Trophoblast cell (in vitro differentiated cells and primary cell): ENCODE measurements at regions not wholly inside any gene's neighbourhood (a gene's known extent, or its start where the extent isn't known, plus 50 kb on each side); places are given as distances from the start of the nearest gene placed in this dataset.

Experiments
- DNase-seq, 2 donors: peaks; one replicate each; pipeline ENCODE4 v3.0.0-alpha.2; 2016
- H2AFZ ChIP-seq: 2 replicates; pipeline ENCODE4 v1.6.1; 2013; ENCODE audit warnings: low read length, moderate library complexity, mild to moderate bottlenecking; ENCODE audit not compliant: insufficient read depth, poor library complexity
- H2AK5ac ChIP-seq: 2 replicates; pipeline ENCODE4 v1.6.1; 2013; ENCODE audit warnings: mild to moderate bottlenecking, low read length
- H2BK120ac ChIP-seq: 2 replicates; pipeline ENCODE4 v1.6.1; 2013; ENCODE audit warnings: low read length, mild to moderate bottlenecking, moderate library complexity; ENCODE audit not compliant: insufficient read depth, poor library complexity
- H2BK12ac ChIP-seq: 2 replicates; pipeline ENCODE4 v1.6.1; 2013; ENCODE audit warnings: mild to moderate bottlenecking, low read length, moderate library complexity
- H2BK5ac ChIP-seq: 2 replicates; pipeline ENCODE4 v1.6.1; 2013; ENCODE audit warnings: low read length, low read depth, moderate library complexity, mild to moderate bottlenecking; ENCODE audit not compliant: poor library complexity
- H3K14ac ChIP-seq: 2 replicates; pipeline ENCODE4 v1.6.1; 2013; ENCODE audit warnings: mild to moderate bottlenecking, low read length
- H3K18ac ChIP-seq: 2 replicates; pipeline ENCODE4 v1.6.1; 2013; ENCODE audit warnings: mild to moderate bottlenecking, low read length
- H3K23ac ChIP-seq: 2 replicates; pipeline ENCODE4 v1.6.1; 2013; ENCODE audit warnings: low read length
- H3K27ac ChIP-seq: 2 replicates; pipeline ENCODE4 v1.5.1; 2013; ENCODE audit warnings: low read depth, mild to moderate bottlenecking, inconsistent platforms, low read length, moderate library complexity
- H3K27me3 ChIP-seq: 2 replicates; pipeline ENCODE4 v1.6.1; 2013; ENCODE audit warnings: inconsistent platforms, mild to moderate bottlenecking, low read length, moderate library complexity; ENCODE audit not compliant: insufficient read depth
- H3K36me3 ChIP-seq, 2 experiments: 1 replicate in 1 of 2; 2 replicates in 1 of 2; pipeline ENCODE4 v1.6.1; 2013; ENCODE audit warnings: low read length in 2 of 2, mild to moderate bottlenecking in 2 of 2, moderate library complexity in 1 of 2; ENCODE audit not compliant: insufficient read depth in 2 of 2, control insufficient read depth in 1 of 2
- H3K4ac ChIP-seq: 2 replicates; pipeline ENCODE4 v1.6.1; 2013; ENCODE audit warnings: low read depth, mild to moderate bottlenecking, low read length, moderate library complexity
- H3K4me1 ChIP-seq, 2 experiments: 1 replicate in 1 of 2; 2 replicates in 1 of 2; pipeline ENCODE4 v1.6.1; 2013; ENCODE audit warnings: low read length in 2 of 2, mild to moderate bottlenecking in 2 of 2, moderate library complexity in 1 of 2; ENCODE audit not compliant: insufficient read depth in 2 of 2, control insufficient read depth in 1 of 2
- H3K4me2 ChIP-seq: 2 replicates; pipeline ENCODE4 v1.6.1; 2013; ENCODE audit warnings: inconsistent platforms, mild to moderate bottlenecking, low read length, moderate library complexity
- H3K4me3 ChIP-seq: 2 replicates; pipeline ENCODE4 v1.5.1; 2013; ENCODE audit warnings: mild to moderate bottlenecking, low read depth, low read length, inconsistent platforms
- H3K79me1 ChIP-seq: one replicate; pipeline ENCODE4 v1.6.1; 2013; ENCODE audit warnings: low read length
- H3K79me2 ChIP-seq: 2 replicates; pipeline ENCODE4 v1.6.1; 2013; ENCODE audit warnings: low read length, mild to moderate bottlenecking; ENCODE audit not compliant: control insufficient read depth, insufficient read depth, poor library complexity
- H3K9ac ChIP-seq: 2 replicates; pipeline ENCODE4 v1.6.1; 2013; ENCODE audit warnings: mild to moderate bottlenecking, low read length
- H3K9me3 ChIP-seq: 2 replicates; pipeline ENCODE4 v1.6.1; 2013; ENCODE audit warnings: low read depth, mild to moderate bottlenecking, control low read depth, inconsistent platforms, low read length; ENCODE audit not compliant: insufficient read depth
- H4K12ac ChIP-seq: 2 replicates; pipeline ENCODE4 v1.6.1; 2013; ENCODE audit warnings: low read depth, mild to moderate bottlenecking, low read length, moderate library complexity
- H4K8ac ChIP-seq: 2 replicates; pipeline ENCODE4 v1.6.1; 2013; ENCODE audit warnings: low read depth, mild to moderate bottlenecking, low read length, moderate library complexity
- H4K91ac ChIP-seq: one replicate; pipeline ENCODE4 v1.6.1; 2013; ENCODE audit warnings: low read depth, mild to moderate bottlenecking, low read length, moderate library complexity
- WGBS: extraction: QIAGEN DNeasy Blood & Tissue Kit; methylation state at CpG from one replicate; pipeline ENCODE4 v1.1.7; 2013; ENCODE audit warnings: missing lambda C conversion rate; ENCODE audit not compliant: insufficient read length, insufficient coverage; ENCODE audit errors: extremely low coverage; 5-methylcytosine and 5-hydroxymethylcytosine counted together

GRCh38 chr4:134780244-134780643 is 578.7 kb upstream of the PABPC4L start:
- H3K14ac ChIP-seq = no peak overlapping the region
- H3K4me3 ChIP-seq = no peak overlapping the region
- no peak overlapping the region for H4K12ac ChIP-seq
- no peaks in the 10 kb centered on the region for H3K27me3 ChIP-seq
- no peaks in the 10 kb centered on the region for H3K4me1 ChIP-seq
- H3K36me3 ChIP-seq = no peaks in the 10 kb centered on the region
- H3K18ac ChIP-seq = no peak overlapping the region
- H3K79me1 ChIP-seq = no peaks in the 10 kb centered on the region
- no peak overlapping the region for H4K91ac ChIP-seq
- no peak overlapping the region for H2BK12ac ChIP-seq
- H3K27ac ChIP-seq = no peak overlapping the region
- H3K9me3 ChIP-seq = no peaks in the 10 kb centered on the region
- H2BK5ac ChIP-seq = no peak overlapping the region
- no peak overlapping the region for H3K9ac ChIP-seq
- H2BK120ac ChIP-seq = no peak overlapping the region
- H4K8ac ChIP-seq = no peak overlapping the region
- no peak overlapping the region for H2AFZ ChIP-seq
- H3K4ac ChIP-seq = no peak overlapping the region
- DNase-seq = no peak
- no CpG with 5 or more reads among the region's 2 CpGs for WGBS
- no peaks in the 10 kb centered on the region for H3K79me2 ChIP-seq
- H3K4me2 ChIP-seq = no peak overlapping the region
- no peak overlapping the region for H3K23ac ChIP-seq
- no peak overlapping the region for H2AK5ac ChIP-seq

GRCh38 chr4:134777606-134778005 is 576.0 kb upstream of the PABPC4L start:
- Histone ChIP-seq H2BK12ac (no peak overlapping the region), H3K27ac (no peak overlapping the region), H3K4me1 (no peaks in the 10 kb centered on the region), H3K9me3 (peaks cover 6% of the 10 kb centered on the region), H4K12ac (no peak overlapping the region), H3K4ac (no peak overlapping the region), H3K79me1 (no peaks in the 10 kb centered on the region), H3K23ac (no peak overlapping the region), H2AFZ (no peak overlapping the region), H2BK120ac (no peak overlapping the region), H3K36me3 (no peaks in the 10 kb centered on the region), H3K27me3 (no peaks in the 10 kb centered on the region), H3K9ac (no peak overlapping the region), H3K79me2 (no peaks in the 10 kb centered on the region), H3K4me3 (no peak overlapping the region), H3K18ac (no peak overlapping the region), H2BK5ac (no peak overlapping the region), H3K14ac (no peak overlapping the region), H3K4me2 (no peak overlapping the region), H4K91ac (no peak overlapping the region), H2AK5ac (no peak overlapping the region), H4K8ac (no peak overlapping the region)
- no peak for DNase-seq
- WGBS = no CpG with 5 or more reads among the region's 2 CpGs

DNA sequence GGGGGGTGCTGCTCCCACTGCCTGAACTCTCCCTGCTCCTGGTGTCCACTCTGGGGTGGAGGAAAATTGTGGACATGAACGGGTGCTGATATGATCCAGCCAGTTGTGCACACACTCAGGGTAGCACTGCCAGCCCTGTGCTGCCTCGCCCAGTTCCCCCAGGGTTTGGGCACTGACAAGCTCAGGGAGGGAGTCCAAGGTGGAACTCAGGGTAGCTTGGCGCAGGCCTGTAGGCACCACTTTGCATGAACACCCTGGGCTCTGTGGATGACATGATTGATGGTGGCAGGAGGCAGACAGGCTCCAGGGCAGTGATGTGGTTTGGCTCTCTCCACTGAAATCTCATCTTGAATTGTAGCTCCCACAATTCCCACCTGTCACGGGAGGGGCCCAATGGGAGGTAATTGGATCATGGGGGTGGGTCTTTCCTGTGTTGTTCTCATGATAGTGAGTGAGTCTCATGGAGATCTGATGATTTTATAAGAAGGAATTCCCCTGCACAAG is 572.0 kb upstream of the PABPC4L start:
- H3K79me2 ChIP-seq = no peaks in the 10 kb centered on the region
- H4K8ac ChIP-seq = no peak overlapping the region
- no peak overlapping the region for H2BK12ac ChIP-seq
- no peak overlapping the region for H3K4me2 ChIP-seq
- WGBS = no CpG with 5 or more reads among the region's 4 CpGs
- no peak for DNase-seq
- H3K27ac ChIP-seq = no peak overlapping the region
- H3K27me3 ChIP-seq = no peaks in the 10 kb centered on the region
- no peak overlapping the region for H2AK5ac ChIP-seq
- H3K79me1 ChIP-seq = no peaks in the 10 kb centered on the region
- no peak overlapping the region for H3K23ac ChIP-seq
- H3K9ac ChIP-seq = no peak overlapping the region
- H3K18ac ChIP-seq = no peak overlapping the region
- H2BK5ac ChIP-seq = no peak overlapping the region
- H3K9me3 ChIP-seq = peaks cover 6% of the 10 kb centered on the region
- no peak overlapping the region for H2BK120ac ChIP-seq
- H3K4ac ChIP-seq = no peak overlapping the region
- H3K4me1 ChIP-seq = no peaks in the 10 kb centered on the region
- no peak overlapping the region for H3K4me3 ChIP-seq
- no peak overlapping the region for H4K12ac ChIP-seq
- H4K91ac ChIP-seq = no peak overlapping the region
- H3K36me3 ChIP-seq = no peaks in the 10 kb centered on the region
- no peak overlapping the region for H3K14ac ChIP-seq
- H2AFZ ChIP-seq = no peak overlapping the region

DNA sequence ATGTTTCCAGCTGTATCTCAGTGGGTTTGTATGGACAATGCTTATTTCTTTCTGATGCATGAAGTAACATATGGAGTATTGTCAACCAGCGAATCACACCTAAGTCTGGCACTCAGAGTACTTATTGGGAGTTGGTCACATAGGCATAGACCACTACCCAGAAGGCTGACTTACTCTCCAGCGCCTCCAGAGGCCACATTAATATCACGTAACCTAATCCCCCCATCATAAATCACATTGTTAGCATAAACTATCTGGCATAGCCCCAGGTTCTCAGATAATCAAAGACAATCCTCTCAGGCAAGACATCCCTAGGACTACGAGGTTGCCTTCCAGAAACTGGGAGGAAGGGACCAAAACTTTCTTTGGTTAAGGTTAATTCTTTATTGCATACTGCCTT is 560.5 kb upstream of the PABPC4L start:
- no peak overlapping the region for H4K8ac ChIP-seq
- no CpG with 5 or more reads among the region's 4 CpGs for WGBS
- H3K4me3 ChIP-seq = no peak overlapping the region
- no peak overlapping the region for H4K91ac ChIP-seq
- H2BK120ac ChIP-seq = no peak overlapping the region
- no peak overlapping the region for H2BK12ac ChIP-seq
- H3K14ac ChIP-seq = no peak overlapping the region
- no peak overlapping the region for H3K27ac ChIP-seq
- H3K79me2 ChIP-seq = no peaks in the 10 kb centered on the region
- no peak overlapping the region for H3K9ac ChIP-seq
- H2AFZ ChIP-seq = no peak overlapping the region
- H3K4ac ChIP-seq = no peak overlapping the region
- H3K23ac ChIP-seq = no peak overlapping the region
- no peaks in the 10 kb centered on the region for H3K9me3 ChIP-seq
- no peak overlapping the region for H3K4me2 ChIP-seq
- H3K4me1 ChIP-seq = no peaks in the 10 kb centered on the region
- H3K27me3 ChIP-seq = no peaks in the 10 kb centered on the region
- H2AK5ac ChIP-seq = no peak overlapping the region
- no peak overlapping the region for H3K18ac ChIP-seq
- H3K79me1 ChIP-seq = no peaks in the 10 kb centered on the region
- no peak overlapping the region for H2BK5ac ChIP-seq
- H4K12ac ChIP-seq = no peak overlapping the region
- no peak for DNase-seq
- H3K36me3 ChIP-seq = no peaks in the 10 kb centered on the region
